T-cell (primary cell): ENCODE measurements at regions not wholly inside any gene's neighbourhood (a gene's known extent, or its start where the extent isn't known, plus 50 kb on each side); places are given as distances from the start of the nearest gene placed in this dataset.
"Not testable (repeated sequence)": the region's sequence is repeated elsewhere in the genome, so short reads cannot be mapped to it uniquely, and the experiment has no call there.

Experiments used
- ATAC-seq, 4 experiments: fragments of 200-7000 bp in 3 of 4; fragments of 150-1000 bp in 1 of 4; cut with Tn5 transposase; replicated peaks in 1 of 4; 1 replicate in 3 of 4; 2 replicates in 1 of 4; pipeline ENCODE4 v1.10.0; 2021; ENCODE audit warnings: moderate library complexity in 3 of 4, mild to moderate bottlenecking in 2 of 4, moderate number of reproducible peaks in 1 of 4
- CTCF ChIA-PET, 2 donors: fragments of 300-600 bp; sonication (Branson Sonifier 250); formaldehyde crosslinking; loops; one replicate each; lab custom pipeline; 2022; ENCODE audit warnings: antibody characterized with exemption in 2 of 2; lab: Charles Lee
- POLR2A ChIA-PET, 2 donors: fragments of 300-600 bp; sonication (Branson Sonifier 250); formaldehyde crosslinking; loops; one replicate each; lab custom pipeline; 2022; ENCODE audit warnings: antibody characterized with exemption in 2 of 2; lab: Charles Lee
- DNase-seq, 35 experiments: peaks; one replicate each; pipeline versions ENCODE4 v3.0.0 to v3.0.0-alpha.2; 2013 to 2023
- H3K27ac ChIP-seq: one replicate; pipeline ENCODE4 v1.5.1; 2013; ENCODE audit warnings: low read length
- H3K27me3 ChIP-seq, 2 experiments: replicated peaks in 1 of 2; 1 replicate in 1 of 2; 2 replicates in 1 of 2; pipeline versions ENCODE4 v1.6.1 to v1.7.0; 2013; ENCODE audit warnings: low read length in 1 of 2, mixed read lengths in 1 of 2; ENCODE audit not compliant: control insufficient read depth in 2 of 2, insufficient read depth in 2 of 2; ENCODE audit errors: extremely low read depth in 1 of 2
- H3K36me3 ChIP-seq, 2 donors: 1 replicate in 1 of 2; 2 replicates in 1 of 2; pipeline versions ENCODE4 v1.6.1 to v1.7.0; 2013; ENCODE audit warnings: low read length in 1 of 2; ENCODE audit not compliant: control insufficient read depth in 2 of 2, insufficient read depth in 1 of 2; ENCODE audit errors: extremely low read depth in 1 of 2
- H3K4me1 ChIP-seq, 2 experiments: 1 replicate in 1 of 2; 2 replicates in 1 of 2; pipeline versions ENCODE4 v1.6.1 to v1.7.0; 2013; ENCODE audit warnings: low read length in 2 of 2, mixed read lengths in 1 of 2; ENCODE audit not compliant: insufficient read depth in 2 of 2, control insufficient read depth in 1 of 2; ENCODE audit errors: extremely low read depth in 1 of 2
- H3K4me3 ChIP-seq, 2 donors: 1 replicate in 1 of 2; 2 replicates in 1 of 2; pipeline versions ENCODE4 v1.5.1 to v1.7.0; 2013; ENCODE audit warnings: mild to moderate bottlenecking in 2 of 2, low read length in 1 of 2, moderate library complexity in 1 of 2; ENCODE audit not compliant: control insufficient read depth in 1 of 2; ENCODE audit errors: extremely low read depth in 1 of 2
- H3K9me3 ChIP-seq: 2 replicates; pipeline ENCODE4 v1.7.0; 2013
- H3K27ac Mint-ChIP-seq, 2 donors: one replicate each; pipeline ENCODE4 v1.8.0; 2020 to 2021; ENCODE audit warnings: mild to moderate bottlenecking in 2 of 2, mixed read lengths in 2 of 2
- H3K27me3 Mint-ChIP-seq, 2 donors: one replicate each; pipeline ENCODE4 v1.8.0; 2021 to 2022; ENCODE audit warnings: mixed read lengths in 2 of 2
- H3K36me3 Mint-ChIP-seq: one replicate; pipeline ENCODE4 v1.8.0; 2021; ENCODE audit warnings: mixed read lengths
- H3K4me1 Mint-ChIP-seq, 3 donors: one replicate each; pipeline ENCODE4 v1.8.0; 2020 to 2022; ENCODE audit warnings: mixed read lengths in 3 of 3, mild to moderate bottlenecking in 1 of 3
- H3K4me3 Mint-ChIP-seq, 3 donors: one replicate each; pipeline ENCODE4 v1.8.0; 2020 to 2022; ENCODE audit warnings: mild to moderate bottlenecking in 3 of 3, mixed read lengths in 3 of 3, moderate library complexity in 3 of 3
- H3K9me3 Mint-ChIP-seq, 3 donors: one replicate each; pipeline ENCODE4 v1.8.0; 2020 to 2022; ENCODE audit warnings: mixed read lengths in 3 of 3
- WGBS: methylation state at CpG from one replicate; pipeline ENCODE4 v1.1.5; 2013; ENCODE audit warnings: missing lambda C conversion rate; ENCODE audit not compliant: insufficient coverage; 5-methylcytosine and 5-hydroxymethylcytosine counted together

- POLR2A ChIA-PET: no interaction called here
Measured at GRCh38 chr5:71811779-71812178, 92.7 kb downstream of the CARTPT start.

GRCh38 chr5:71816307-71816706 lies 97.2 kb downstream of the CARTPT start:
- Mint-ChIP-seq H3K9me3 (peaks cover 3 to 7% (median 6%) of the 10 kb centered on the region in 3 donors), H3K27ac (no peak overlapping the region), H3K27me3 (peaks cover 6 to 8% of the 10 kb centered on the region in 2 donors), H3K4me1 (no peaks in the 10 kb centered on the region), H3K4me3 (no peak overlapping the region), H3K36me3 (no peaks in the 10 kb centered on the region)
- Histone ChIP-seq H3K4me3 (no peak overlapping the region), H3K9me3 (no peaks in the 10 kb centered on the region), H3K36me3 (no peaks in the 10 kb centered on the region), H3K4me1 (no peaks in the 10 kb centered on the region), H3K27me3 (peaks cover 0 to 7% of the 10 kb centered on the region in 2 experiments), H3K27ac (no peak overlapping the region)
- no peak for DNase-seq
- CTCF ChIA-PET: no interaction called here
- ATAC-seq: no peak
- 58% methylated on average over 3 of the region's 4 CpGs for WGBS
- POLR2A ChIA-PET: no interaction called here

More at GRCh38 chr5:71811779-71812178, 92.7 kb downstream of the CARTPT start:
- no peaks in the 10 kb centered on the region for H3K36me3 Mint-ChIP-seq
- Histone ChIP-seq H3K27ac (no peak overlapping the region), H3K9me3 (no peaks in the 10 kb centered on the region), H3K27me3 (peaks cover 0 to 2% of the 10 kb centered on the region in 2 experiments), H3K4me1 (no peaks in the 10 kb centered on the region), H3K36me3 (no peaks in the 10 kb centered on the region), H3K4me3 (no peak overlapping the region)
- WGBS: no CpG with 5 or more reads among the region's 2 CpGs
- H3K9me3 Mint-ChIP-seq: no peaks in the 10 kb centered on the region
- H3K27ac Mint-ChIP-seq: no peak overlapping the region
- ATAC-seq (no peak), DNase-seq (no peak)
- peaks cover 14 to 33% of the 10 kb centered on the region in 2 donors for H3K27me3 Mint-ChIP-seq
- peaks cover 2 to 7% (median 7%) of the 10 kb centered on the region in 3 donors for H3K4me1 Mint-ChIP-seq
- CTCF ChIA-PET: no interaction called here
- H3K4me3 Mint-ChIP-seq: no peak overlapping the region

GRCh38 chr5:71817891-71818290 lies 98.8 kb downstream of the CARTPT start:
- CTCF ChIA-PET: no interaction called here
- 80% methylated on average over 5 of the region's 7 CpGs for WGBS
- Histone ChIP-seq H3K4me3 (no peak overlapping the region), H3K27me3 (peaks cover 0 to 7% of the 10 kb centered on the region in 2 experiments), H3K4me1 (no peaks in the 10 kb centered on the region), H3K9me3 (no peaks in the 10 kb centered on the region), H3K36me3 (no peaks in the 10 kb centered on the region), H3K27ac (no peak overlapping the region)
- ATAC-seq (no peak), DNase-seq (no peak)
- Mint-ChIP-seq H3K4me3 (no peak overlapping the region), H3K36me3 (no peaks in the 10 kb centered on the region), H3K27ac (no peak overlapping the region), H3K4me1 (no peaks in the 10 kb centered on the region), H3K9me3 (peaks cover 13 to 21% (median 14%) of the 10 kb centered on the region in 3 donors), H3K27me3 (peaks cover 5 to 6% of the 10 kb centered on the region in 2 donors)
- POLR2A ChIA-PET: no interaction called here

- H3K27ac ChIP-seq: no peak overlapping the region
- ChIA-PET CTCF (no interaction called here), POLR2A (no interaction called here)
- no peaks in the 10 kb centered on the region for H3K36me3 Mint-ChIP-seq
- no peak overlapping the region for H3K4me3 Mint-ChIP-seq
- DNase-seq (no peak), ATAC-seq (no peak)
- no CpG with 5 or more reads among the region's 1 CpG for WGBS
- H3K36me3 ChIP-seq: no peaks in the 10 kb centered on the region
- no peak overlapping the region for H3K4me3 ChIP-seq
- H3K27me3 Mint-ChIP-seq: peaks cover 0 to 3% of the 10 kb centered on the region in 2 donors
- H3K9me3 ChIP-seq: no peaks in the 10 kb centered on the region
- H3K27me3 ChIP-seq: peaks cover 0 to 7% of the 10 kb centered on the region in 2 experiments
- no peak overlapping the region for H3K27ac Mint-ChIP-seq
- no peaks in the 10 kb centered on the region for H3K4me1 Mint-ChIP-seq
- H3K9me3 Mint-ChIP-seq: peaks cover 17 to 35% (median 20%) of the 10 kb centered on the region in 3 donors
- no peaks in the 10 kb centered on the region for H3K4me1 ChIP-seq
Measured at GRCh38 chr5:71821029-71821428, 102.0 kb downstream of the CARTPT start.

GRCh38 chr5:71822065-71822464 lies 103.0 kb downstream of the CARTPT start:
- peaks cover 23 to 46% (median 31%) of the 10 kb centered on the region in 3 donors for H3K9me3 Mint-ChIP-seq

GRCh38 chr5:71825992-71826391 lies 106.9 kb downstream of the CARTPT start:
- H3K36me3 ChIP-seq: no peaks in the 10 kb centered on the region
- Mint-ChIP-seq H3K36me3 (no peaks in the 10 kb centered on the region), H3K27me3 (peaks cover 0 to 3% of the 10 kb centered on the region in 2 donors), H3K4me1 (peaks cover 0 to 3% (median 0%) of the 10 kb centered on the region in 3 donors), H3K4me3 (no peak overlapping the region), H3K9me3 (peaks cover 23 to 51% (median 36%) of the 10 kb centered on the region in 3 donors), H3K27ac (no peak overlapping the region)
- no peaks in the 10 kb centered on the region for H3K4me1 ChIP-seq
- H3K27ac ChIP-seq: no peak overlapping the region
- whole genome bisulfite sequencing: no CpG with 5 or more reads among the region's 1 CpG
- DNase-seq (no peak), ATAC-seq (no peak)
- peaks cover 0 to 11% of the 10 kb centered on the region in 2 experiments for H3K27me3 ChIP-seq
- ChIA-PET POLR2A (interaction anchor here in 1 of 2 donors (0.6 kb wide), 1 partner anchor 31 kb away, joined by 4 read pairs; no protein-coding TSS in a partner anchor), CTCF (no interaction called here)
- H3K4me3 ChIP-seq: no peak overlapping the region
- peaks cover 3% of the 10 kb centered on the region for H3K9me3 ChIP-seq

More at GRCh38 chr5:71822065-71822464, 103.0 kb downstream of the CARTPT start:
- H3K4me1 Mint-ChIP-seq, H3K9me3 ChIP-seq, H3K27ac Mint-ChIP-seq, H3K36me3 ChIP-seq, H3K4me3 ChIP-seq, H3K27me3 ChIP-seq, H3K27ac ChIP-seq, CTCF ChIA-PET, H3K4me3 Mint-ChIP-seq, H3K27me3 Mint-ChIP-seq, POLR2A ChIA-PET, DNase-seq, H3K4me1 ChIP-seq, H3K36me3 Mint-ChIP-seq, ATAC-seq: not testable (repeated sequence)
